Neural cell (in vitro differentiated cells): ENCODE measurements at regions not wholly inside any gene's neighbourhood (a gene's known extent, or its start where the extent isn't known, plus 50 kb on each side); places are given as distances from the start of the nearest gene placed in this dataset.

Source experiments
- SMC3 ChIP-seq: fragments of 450-650 bp; conservative IDR thresholded peaks from 2 replicates; pipeline ENCODE4 v1.6.1; 2014; ENCODE audit warnings: antibody characterized with exemption, mild to moderate bottlenecking, moderate library complexity; ENCODE audit not compliant: poor library complexity
- TF ChIP-seq, protein P1 (sequence below): fragments of 450-650 bp; IDR thresholded peaks from 2 replicates; pipeline ENCODE4 v1.5.1; 2014; ENCODE audit warnings: antibody characterized with exemption, mild to moderate bottlenecking, moderate library complexity; ENCODE audit not compliant: poor library complexity, severe bottlenecking

DNA sequence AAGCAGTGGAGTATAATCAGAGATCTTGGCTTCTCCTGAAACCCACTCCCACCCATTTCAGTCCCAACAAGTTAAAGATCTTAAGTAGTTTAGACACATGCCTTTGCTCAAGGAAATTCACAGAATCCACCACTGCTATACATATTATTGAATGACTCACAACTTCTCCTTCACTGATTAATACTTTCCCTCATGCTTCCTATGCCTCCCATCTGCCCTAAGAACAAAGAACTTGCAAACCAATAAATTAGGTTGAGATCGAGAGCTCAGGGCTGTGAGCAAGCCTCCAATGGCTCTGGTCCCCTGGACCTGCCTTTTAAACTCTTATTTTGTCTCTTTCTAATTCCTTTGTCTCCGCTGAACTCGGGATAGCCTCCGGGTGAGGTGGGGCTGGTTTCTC, 101.6 kb downstream of the HSFY2 start:
- TF ChIP-seq, protein P1, sequence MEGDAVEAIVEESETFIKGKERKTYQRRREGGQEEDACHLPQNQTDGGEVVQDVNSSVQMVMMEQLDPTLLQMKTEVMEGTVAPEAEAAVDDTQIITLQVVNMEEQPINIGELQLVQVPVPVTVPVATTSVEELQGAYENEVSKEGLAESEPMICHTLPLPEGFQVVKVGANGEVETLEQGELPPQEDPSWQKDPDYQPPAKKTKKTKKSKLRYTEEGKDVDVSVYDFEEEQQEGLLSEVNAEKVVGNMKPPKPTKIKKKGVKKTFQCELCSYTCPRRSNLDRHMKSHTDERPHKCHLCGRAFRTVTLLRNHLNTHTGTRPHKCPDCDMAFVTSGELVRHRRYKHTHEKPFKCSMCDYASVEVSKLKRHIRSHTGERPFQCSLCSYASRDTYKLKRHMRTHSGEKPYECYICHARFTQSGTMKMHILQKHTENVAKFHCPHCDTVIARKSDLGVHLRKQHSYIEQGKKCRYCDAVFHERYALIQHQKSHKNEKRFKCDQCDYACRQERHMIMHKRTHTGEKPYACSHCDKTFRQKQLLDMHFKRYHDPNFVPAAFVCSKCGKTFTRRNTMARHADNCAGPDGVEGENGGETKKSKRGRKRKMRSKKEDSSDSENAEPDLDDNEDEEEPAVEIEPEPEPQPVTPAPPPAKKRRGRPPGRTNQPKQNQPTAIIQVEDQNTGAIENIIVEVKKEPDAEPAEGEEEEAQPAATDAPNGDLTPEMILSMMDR: no peak
- TF ChIP-seq SMC3: no peak
